Choroid plexus epithelial cell (primary cell): ENCODE measurements at regions not wholly inside any gene's neighbourhood (a gene's known extent, or its start where the extent isn't known, plus 50 kb on each side); places are given as distances from the start of the nearest gene placed in this dataset.

ENCODE experiments used
- DNase-seq: peaks from one replicate; pipeline ENCODE4 v3.0.0-alpha.2; 2010; ENCODE audit warnings: low read depth
- H3K4me3 ChIP-seq: 2 replicates; pipeline ENCODE4 v1.5.1; 2011; ENCODE audit warnings: low read depth, mild to moderate bottlenecking, control low read depth, low read length, moderate library complexity
- CTCF ChIP-seq: conservative IDR thresholded peaks from 2 replicates; pipeline ENCODE4 v1.5.1; 2011; ENCODE audit warnings: low read depth, mild to moderate bottlenecking, control low read depth, inconsistent platforms, low read length, moderate library complexity

GRCh38 chr13:74978591-74978990, 503.4 kb downstream of the TBC1D4 start:
- no peak for DNase-seq
- TF ChIP-seq CTCF: no peak
- H3K4me3 ChIP-seq: no peak overlapping the region

DNA sequence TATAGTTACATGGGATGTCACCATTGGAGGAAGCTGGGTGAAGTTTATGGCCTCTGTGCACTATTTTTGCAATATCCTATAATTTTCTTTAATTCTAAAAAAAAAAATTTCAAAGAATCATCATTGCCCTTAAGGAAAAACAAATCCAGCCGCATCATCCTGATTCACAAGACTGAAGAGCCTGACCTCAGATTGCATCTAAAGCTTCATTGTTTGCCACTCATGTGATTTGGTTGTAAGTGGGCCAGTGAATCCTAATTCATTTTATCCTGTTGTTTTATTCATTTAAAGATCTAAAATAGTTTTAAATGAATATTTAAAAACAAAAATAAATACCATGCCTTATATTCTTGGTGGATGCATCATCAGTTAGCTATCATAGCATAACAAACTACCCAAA, 504.5 kb downstream of the TBC1D4 start:
- DNase-seq: no peak
- no peak for TF ChIP-seq CTCF
- H3K4me3 ChIP-seq: no peak overlapping the region

DNA sequence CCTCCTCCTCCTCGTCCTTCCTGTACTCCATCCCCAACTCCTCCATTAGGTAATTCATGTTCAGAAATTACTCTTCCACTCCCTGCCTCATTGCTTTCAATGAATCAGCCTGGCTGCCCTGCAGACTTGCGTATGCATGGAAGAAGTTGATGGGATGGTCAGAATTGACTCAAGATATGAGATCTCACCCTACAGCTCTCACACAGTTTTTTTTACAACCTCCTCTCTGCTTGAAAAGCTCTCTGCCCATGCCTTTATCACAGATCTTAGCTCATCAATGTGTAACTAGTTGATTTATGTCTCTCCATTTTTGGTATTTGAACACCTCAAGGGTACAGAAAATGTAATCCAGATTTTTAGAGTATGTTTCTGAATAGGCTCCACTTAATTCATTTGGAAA, 506.9 kb downstream of the TBC1D4 start:
- no peak for TF ChIP-seq CTCF
- no peak for DNase-seq
- H3K4me3 ChIP-seq: no peak overlapping the region

GRCh38 chr13:74973935-74974879, 507.8 kb downstream of the TBC1D4 start:
- no peak for DNase-seq
- H3K4me3 ChIP-seq: no peak overlapping the region
- no peak for TF ChIP-seq CTCF

GRCh38 chr13:74969419-74969818, 512.5 kb downstream of the TBC1D4 start:
- DNase-seq: no peak
- no peak for TF ChIP-seq CTCF

DNA sequence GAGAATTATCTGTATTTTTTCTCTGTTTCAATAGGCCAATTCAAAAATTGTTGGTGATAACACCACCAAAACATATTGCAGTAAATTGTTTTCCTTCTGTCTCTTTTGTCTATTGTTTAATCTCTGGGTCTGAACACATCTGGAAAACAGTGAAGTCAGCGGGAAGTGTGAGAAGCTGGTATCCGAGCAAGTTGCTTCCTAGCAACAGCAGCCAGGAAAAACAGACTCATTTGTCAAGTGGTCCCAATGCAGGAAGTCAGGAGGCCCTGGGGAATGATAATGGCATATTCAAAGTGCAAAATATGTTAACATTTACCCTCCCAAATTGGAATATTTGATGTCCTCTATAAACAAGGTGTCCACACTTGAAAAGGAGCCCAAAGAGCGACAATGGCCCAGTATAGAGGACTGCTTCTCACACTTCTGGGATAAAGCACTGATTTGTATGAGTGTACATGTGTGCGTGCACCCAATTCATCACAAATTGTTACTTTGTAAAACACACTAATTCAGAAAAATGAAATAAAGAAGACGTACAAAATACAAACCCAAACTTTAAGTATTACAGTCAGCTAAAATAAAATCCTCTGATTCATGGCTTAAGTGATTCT, 515.0 kb downstream of the TBC1D4 start:
- peak; percentile 69 for DNase-seq
- no peak overlapping the region for H3K4me3 ChIP-seq
- TF ChIP-seq CTCF: no peak

More at GRCh38 chr13:74969419-74969818, 512.5 kb downstream of the TBC1D4 start:
- no peak overlapping the region for H3K4me3 ChIP-seq

- TF ChIP-seq CTCF: no peak
- no peak overlapping the region for H3K4me3 ChIP-seq
- DNase-seq: no peak
These were observed 515.7 kb downstream of the TBC1D4 start for GRCh38 chr13:74966275-74966674.
